SH-SY5Y (cell line): ENCODE measurements at regions not wholly inside any gene's neighbourhood (a gene's known extent, or its start where the extent isn't known, plus 50 kb on each side); places are given as distances from the start of the nearest gene placed in this dataset.

ENCODE experiments used
- GATA2 ChIP-seq: IDR thresholded peaks from 2 replicates; pipeline ENCODE4 v1.6.1; 2011; ENCODE audit warnings: mild to moderate bottlenecking, low read depth, low read length
- GATA3 ChIP-seq: IDR thresholded peaks from 2 replicates; pipeline ENCODE4 v1.6.1; 2011; ENCODE audit warnings: low read depth, mild to moderate bottlenecking, low read length, moderate library complexity

DNA sequence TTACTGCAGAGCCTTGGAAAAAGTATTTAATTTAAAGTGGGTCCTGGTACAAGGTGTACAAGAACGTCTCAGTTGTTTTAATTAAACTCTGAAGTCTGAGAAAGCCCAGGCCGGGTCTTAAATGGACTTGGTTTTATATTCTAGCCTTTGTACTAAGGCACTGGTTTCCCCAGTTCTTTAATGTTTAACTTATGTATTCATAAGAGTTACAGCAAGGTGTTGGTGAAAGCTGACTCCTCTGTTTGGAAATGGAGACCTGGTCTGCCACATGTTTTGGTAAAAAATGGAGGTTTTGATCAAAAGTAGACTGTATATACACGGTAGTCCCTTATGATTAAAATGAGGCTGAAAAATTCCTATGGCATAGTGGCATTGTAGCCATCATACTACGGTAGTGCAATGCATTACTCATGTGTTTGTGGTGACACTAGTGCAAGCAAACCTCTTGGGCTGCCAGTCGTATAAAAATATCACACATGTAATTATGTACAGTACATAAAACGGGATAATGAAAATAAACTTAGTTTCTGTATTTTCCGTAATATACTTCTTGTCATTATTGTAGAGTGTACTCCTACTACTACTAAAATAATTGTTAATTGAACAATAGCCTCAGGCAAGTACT is 883.4 kb upstream of the SPRY2 start:
- TF ChIP-seq GATA3 (no peak), GATA2 (no peak)

DNA sequence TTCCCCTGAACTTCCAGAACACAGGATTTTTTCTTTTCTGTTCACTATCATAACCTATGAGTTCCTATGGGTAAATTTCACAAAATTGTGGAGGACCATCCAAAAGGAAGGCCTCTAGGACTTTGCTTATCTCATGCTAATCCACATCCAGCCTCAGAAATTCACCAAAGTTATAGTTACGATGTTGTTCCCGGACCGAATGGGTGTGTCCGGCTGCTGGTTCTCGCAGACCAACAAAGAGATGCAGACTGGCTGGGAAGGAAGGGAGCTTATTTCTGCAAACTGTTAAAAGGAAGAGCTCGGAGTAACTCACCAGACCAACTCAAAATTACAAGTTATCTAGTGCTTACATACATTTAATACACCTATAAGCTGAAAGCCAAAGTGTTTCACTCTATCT is 882.9 kb upstream of the SPRY2 start:
- no peak for TF ChIP-seq GATA2
- TF ChIP-seq GATA3 = no peak

DNA sequence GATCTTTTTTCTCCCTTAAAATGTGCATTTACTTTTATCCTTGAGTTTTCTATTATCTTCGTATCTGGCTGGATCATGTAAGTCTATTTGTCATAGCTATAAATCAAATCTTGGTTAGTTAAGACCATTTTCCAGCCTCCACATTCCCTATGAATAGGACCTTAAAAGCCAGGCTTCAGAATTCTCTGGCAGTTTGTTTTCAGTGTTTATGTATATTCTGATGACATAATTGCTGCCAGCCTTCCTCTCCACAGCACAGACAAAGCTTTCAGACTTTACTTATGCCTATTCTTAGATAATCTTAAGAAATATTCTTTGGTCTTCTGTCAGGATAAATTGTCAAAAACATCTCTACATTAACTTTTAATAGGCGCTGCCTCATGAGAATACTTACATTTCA is 870.8 kb upstream of the SPRY2 start:
- no peak for TF ChIP-seq GATA2
- TF ChIP-seq GATA3 = no peak

DNA sequence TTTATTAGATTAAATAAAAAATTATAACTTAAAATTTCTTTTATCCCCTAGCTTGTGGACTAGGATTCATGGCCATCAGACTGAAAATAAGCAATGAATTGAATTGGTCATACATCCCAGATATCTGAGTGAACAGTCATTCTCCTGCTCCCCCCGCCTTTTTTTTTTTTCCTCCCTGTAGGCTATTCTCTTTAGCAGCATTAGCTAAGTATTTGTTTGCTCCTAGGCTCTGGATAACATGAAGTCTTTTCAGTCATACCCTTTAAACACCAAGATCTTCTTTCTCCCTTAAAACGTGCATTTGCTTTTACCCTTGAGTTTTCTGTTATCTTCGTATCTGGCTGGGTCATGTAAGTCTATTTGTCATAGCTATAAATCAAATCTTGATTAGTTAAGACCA is 866.7 kb upstream of the SPRY2 start:
- TF ChIP-seq GATA2 = no peak
- TF ChIP-seq GATA3 = no peak

DNA sequence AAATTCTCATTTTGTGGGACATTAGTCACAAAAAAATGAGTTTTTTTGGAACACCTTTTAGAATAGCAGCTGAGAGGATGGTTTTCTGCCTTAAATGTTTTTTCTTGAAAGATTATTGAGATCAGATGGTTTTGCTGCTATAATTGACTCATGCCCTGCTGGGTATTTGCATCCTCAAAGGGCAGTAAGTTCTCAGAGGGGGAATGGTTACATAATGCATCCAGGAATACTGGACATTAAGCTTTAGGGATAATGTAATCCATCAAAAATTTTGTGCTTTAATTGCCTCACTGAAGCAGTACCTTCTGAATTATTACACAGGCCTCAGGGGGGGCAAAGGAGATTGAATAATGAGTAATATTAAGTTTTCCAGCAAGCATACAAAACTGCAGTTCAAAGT is 866.3 kb upstream of the SPRY2 start:
- TF ChIP-seq GATA3 (no peak), GATA2 (no peak)

DNA sequence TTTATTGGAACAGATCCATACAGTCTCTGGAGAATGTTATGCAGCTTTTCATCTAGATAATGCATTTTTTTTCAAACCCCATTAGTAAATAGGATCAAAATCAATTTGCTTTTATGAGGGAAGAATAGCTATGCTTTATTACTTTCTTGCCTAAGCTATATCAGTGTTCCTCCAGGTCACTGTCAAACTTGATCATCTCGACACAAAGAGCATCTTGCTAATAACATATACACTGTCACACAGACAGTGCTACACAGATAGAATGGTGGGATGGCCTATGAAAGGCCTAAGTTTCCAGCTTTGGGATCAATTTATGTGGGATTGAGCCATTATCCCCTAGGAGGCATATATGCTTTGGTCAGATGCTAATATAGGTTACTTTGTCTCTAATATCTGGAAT is 862.9 kb upstream of the SPRY2 start:
- no peak for TF ChIP-seq GATA2
- no peak for TF ChIP-seq GATA3

DNA sequence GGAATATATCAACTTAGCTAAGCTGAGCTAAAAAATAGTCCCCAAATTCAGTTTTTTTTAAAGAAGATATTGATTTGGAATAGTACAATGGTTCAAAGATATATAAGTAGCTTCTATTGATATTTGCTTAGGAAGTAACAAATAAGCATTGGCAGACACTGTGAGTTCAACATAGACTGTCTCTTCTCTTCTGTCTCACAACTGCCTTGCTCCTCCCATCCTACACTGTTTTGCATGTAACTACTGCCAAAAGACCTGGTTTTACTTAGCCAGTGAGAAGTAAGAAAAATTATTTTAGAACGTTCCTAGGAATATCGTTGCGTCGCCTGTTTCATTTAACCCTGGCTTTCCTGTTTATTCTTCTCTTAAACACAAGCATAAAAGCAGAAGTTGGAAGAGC is 859.0 kb upstream of the SPRY2 start:
- TF ChIP-seq GATA2 (no peak), GATA3 (no peak)

DNA sequence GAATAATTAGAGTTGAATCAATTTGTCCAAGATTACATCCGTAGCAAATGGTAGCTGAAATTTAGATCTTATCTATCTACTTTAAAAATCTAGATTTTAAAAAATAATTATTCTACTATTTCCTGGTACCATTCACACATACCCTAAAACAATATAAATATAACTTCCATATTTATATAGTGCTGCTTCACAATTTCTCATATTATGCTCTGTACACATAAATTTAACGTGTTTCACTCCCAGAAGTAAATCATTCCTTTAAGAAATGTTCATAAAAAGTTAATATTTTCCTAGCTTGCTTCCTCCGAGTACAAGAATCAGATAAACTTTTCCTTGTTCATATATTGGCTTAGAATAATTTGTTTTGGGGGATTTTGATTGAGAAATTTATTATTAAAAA is 857.0 kb upstream of the SPRY2 start:
- no peak for TF ChIP-seq GATA2
- no peak for TF ChIP-seq GATA3

DNA sequence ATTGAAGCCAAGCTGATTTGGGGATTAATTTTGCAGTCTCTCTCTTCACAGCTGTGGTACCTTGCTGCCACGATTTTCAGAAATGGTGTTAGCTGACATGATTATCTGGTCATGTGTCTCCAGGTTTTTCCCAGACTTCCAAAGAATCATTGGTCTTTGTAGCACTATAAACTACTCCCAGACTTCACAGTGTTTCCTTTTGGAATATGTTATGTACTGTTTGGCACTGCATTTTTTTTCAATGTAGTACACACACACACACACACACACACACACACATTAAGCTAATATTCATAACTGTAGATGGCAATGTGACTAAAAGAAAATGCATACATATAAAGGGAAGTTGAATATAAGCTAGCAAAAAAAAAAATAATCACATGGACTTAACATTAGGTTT is 856.6 kb upstream of the SPRY2 start:
- TF ChIP-seq GATA3 = no peak
- no peak for TF ChIP-seq GATA2

DNA sequence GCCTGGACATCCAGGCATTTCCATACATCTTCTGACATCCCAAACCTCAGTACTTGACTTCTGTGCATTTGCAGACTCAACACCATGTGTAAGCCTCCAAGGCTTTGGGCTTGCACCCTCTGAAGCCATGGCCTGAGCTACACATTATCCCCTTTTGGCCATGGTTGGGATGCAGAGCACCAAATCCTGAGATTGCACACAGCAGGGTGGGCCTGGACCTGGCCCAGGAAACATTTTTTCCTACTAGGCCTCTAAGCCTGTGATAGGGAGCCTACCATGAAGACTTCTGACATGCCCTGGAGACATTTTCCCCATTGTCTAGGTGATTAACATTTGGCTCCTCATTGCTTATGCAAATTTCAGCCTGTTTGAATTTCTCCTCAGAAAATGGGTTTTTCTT is 853.4 kb upstream of the SPRY2 start:
- no peak for TF ChIP-seq GATA3
- no peak for TF ChIP-seq GATA2

DNA sequence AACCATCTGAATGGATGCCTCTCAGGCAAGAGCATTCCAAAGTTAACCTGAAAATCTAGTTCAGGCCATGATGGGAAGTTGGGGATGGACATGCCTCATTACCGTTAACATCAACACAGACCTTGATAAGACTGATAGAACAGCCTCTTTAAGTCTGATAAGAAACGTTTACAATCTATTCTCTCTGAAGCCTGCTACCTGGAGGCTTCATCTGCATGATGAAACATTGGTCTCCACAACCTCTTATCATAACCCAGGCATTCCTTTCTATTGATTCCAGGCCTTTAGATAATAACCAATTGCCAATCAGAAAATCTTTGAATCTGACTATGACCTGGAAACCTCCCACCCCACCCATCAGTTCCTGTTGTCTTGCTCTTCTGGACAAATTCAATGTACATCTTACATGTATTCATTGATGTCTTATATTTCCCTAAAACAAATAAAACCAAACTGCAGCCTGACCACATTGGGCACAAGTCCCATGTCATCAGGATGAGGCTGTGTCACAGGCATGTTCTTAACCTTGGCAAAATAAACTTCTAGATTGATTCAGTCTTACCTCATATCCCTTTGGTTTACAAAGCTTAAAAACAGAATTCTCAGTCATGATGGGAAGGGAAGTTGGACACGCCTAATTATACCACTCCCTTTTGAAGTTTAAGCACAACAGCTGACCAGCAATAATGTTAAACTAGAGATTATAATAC is 843.8 kb upstream of the SPRY2 start:
- TF ChIP-seq GATA2 = no peak
- TF ChIP-seq GATA3 = no peak

DNA sequence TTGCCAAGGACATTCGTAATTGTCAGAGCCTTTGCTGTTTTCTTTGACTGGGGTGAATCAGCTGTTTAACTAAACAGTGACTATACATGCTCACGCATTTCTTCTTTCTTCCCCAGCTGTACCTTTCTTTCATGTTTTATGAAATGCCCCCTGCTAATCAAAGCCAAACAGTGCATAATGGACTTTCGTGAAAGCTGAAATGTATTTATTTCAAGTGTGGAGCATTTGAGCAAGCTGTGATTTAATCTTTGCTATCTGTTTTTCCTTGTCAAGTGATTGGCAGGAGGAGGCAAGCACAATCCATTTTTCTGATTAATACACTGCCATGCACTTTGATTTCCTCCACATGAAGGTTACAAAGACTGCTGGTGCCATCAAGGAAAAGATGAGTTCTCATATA is 831.7 kb upstream of the SPRY2 start:
- TF ChIP-seq GATA3 = no peak

DNA sequence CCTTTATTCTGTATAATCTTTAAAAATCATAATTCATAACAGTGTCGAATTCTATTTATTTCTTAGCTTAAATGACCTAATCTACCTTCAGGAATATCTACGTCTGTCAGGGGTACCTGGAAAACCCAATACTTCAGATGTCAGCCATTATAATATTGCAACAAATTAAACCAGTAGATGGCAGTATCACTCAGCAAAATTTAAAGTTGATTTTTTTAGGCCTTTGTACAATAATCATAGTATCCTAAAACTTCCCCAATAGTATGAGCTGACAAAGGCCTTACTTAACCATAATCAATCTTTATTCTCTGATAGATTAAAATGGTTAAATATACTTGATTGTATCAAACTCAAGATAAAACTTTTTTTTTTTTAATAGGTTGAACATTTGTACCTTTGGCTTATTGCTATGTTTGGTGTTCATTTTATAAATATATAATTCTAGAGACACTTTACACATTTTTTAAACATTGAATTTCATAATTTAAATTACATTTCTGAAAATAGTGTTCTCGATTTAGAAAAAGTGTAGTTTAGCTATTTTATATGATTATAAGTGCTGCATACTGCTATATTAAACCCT is 830.2 kb upstream of the SPRY2 start:
- no peak for TF ChIP-seq GATA2

DNA sequence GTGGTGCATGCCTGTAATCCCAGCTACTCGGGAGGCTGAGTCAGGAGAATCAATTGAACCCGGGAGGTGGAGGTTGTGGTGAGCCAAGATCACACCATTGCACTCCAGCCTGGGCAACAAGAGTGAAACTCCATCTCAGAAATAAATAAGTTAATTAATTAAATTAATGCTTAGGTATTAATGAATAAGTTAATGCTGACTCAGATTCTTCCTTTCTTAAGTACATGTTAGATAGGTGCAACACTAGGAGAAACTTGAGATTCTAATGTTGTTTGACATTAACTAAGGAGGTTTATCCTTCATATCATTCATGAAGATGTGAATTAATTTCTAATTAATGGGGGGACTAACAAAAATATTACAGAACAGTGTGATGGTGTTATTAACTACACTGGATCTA is 812.6 kb upstream of the SPRY2 start:
- TF ChIP-seq GATA2 = no peak
- TF ChIP-seq GATA3 = no peak

DNA sequence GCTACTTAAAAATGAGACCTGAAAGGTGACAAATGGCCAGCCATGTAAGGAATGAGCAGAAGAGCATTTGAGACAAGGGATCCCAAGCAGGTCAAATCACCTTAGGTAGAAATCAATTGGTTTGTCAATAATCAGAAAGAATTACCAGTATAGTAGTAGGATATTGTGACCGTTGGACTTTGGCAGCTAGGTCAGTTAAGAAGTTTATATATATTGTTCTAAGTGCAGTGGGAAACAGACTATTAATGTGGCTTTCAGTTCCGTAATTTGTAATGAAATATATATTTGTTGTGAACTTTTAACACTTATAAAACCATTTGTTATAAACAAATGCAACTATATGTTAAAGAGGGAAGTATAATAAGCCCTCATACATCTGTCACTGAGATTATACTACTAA is 807.9 kb upstream of the SPRY2 start:
- TF ChIP-seq GATA3 (no peak), GATA2 (no peak)
